A549 (cell line): ENCODE measurements at regions not wholly inside any gene's neighbourhood (a gene's known extent, or its start where the extent isn't known, plus 50 kb on each side); places are given as distances from the start of the nearest gene placed in this dataset.

Experiments
- ATAC-seq, 2 experiments: fragments of 200-7000 bp in 1 of 2; fragments of >200 bp in 1 of 2; cut with Nextera tagmentation in 1 of 2; cut with Tn5 transposase in 1 of 2; 3 replicates each; pipeline versions ENCODE4 v1.8.0 to v1.9.1; 2018 to 2020; ENCODE audit warnings: mild to moderate bottlenecking in 1 of 2, moderate library complexity in 1 of 2
- CTCF ChIA-PET: fragments of 300-600 bp; sonication (Branson Sonifier 250); formaldehyde crosslinking; extraction: SDS; loops from one replicate; lab custom pipeline; 2021; ENCODE audit warnings: antibody characterized with exemption, inconsistent platforms; lab: Yijun Ruan, JAX
- POLR2A ChIA-PET: fragments of 350-600 bp; formaldehyde crosslinking; extraction: SDS; loops from one replicate; lab custom pipeline; 2021; ENCODE audit warnings: antibody characterized with exemption, inconsistent platforms; lab: Yijun Ruan, JAX
- DNase-seq, 2 experiments: peaks; one replicate each; pipeline versions ENCODE4 v3.0.0 to v3.0.0-alpha.2; 2011 to 2016; ENCODE audit warnings: low read depth in 1 of 2, low spot score in 1 of 2
- FAIRE-seq: peaks from 2 replicates; lab custom pipeline; 2011; peaks lifted over from hg19 to GRCh38; lab: Jason Lieb, UNC
- H3K27ac ChIP-seq, 2 experiments: fragments of >200 bp; sonication (Bioruptor Twin); formaldehyde crosslinking; 3 replicates each; pipeline ENCODE4 v1.5.1; 2016 to 2017
- H3K4me1 ChIP-seq: fragments of >200 bp; sonication (Bioruptor Twin); formaldehyde crosslinking; 3 replicates; pipeline ENCODE4 v1.6.1; 2016
- H3K4me2 ChIP-seq: fragments of >200 bp; sonication (Bioruptor Twin); formaldehyde crosslinking; 3 replicates; pipeline ENCODE4 v1.6.1; 2016
- H3K4me3 ChIP-seq: fragments of >200 bp; sonication (Bioruptor Twin); formaldehyde crosslinking; 3 replicates; pipeline ENCODE4 v1.5.1; 2016
- H3K9me3 ChIP-seq: fragments of >200 bp; sonication (Bioruptor Twin); formaldehyde crosslinking; 3 replicates; pipeline ENCODE4 v1.6.1; 2016
- BHLHE40 ChIP-seq: IDR thresholded peaks from 2 replicates; pipeline ENCODE4 v1.6.1; 2012; ENCODE audit warnings: low read depth, low read length, inconsistent platforms
- CBX2 ChIP-seq: fragments of 200-600 bp; sonication (generic); IDR thresholded peaks from 2 replicates; pipeline ENCODE4 v1.6.1; 2016; ENCODE audit warnings: low read depth, mild to moderate bottlenecking, borderline replicate concordance
- CBX8 ChIP-seq: fragments of 200-600 bp; sonication (generic); IDR thresholded peaks from 2 replicates; pipeline ENCODE4 v1.6.1; 2016
- CHD4 ChIP-seq: fragments of 200-600 bp; sonication (generic); IDR thresholded peaks from 2 replicates; pipeline ENCODE4 v1.6.1; 2016; ENCODE audit warnings: antibody characterized with exemption, mild to moderate bottlenecking, borderline replicate concordance
- EP300 ChIP-seq, 2 experiments: fragments of >200 bp; sonication (Bioruptor Twin); formaldehyde crosslinking; IDR thresholded peaks; 2 replicates in 1 of 2; 3 replicates in 1 of 2; pipeline ENCODE4 v1.6.1; 2016 to 2017
- HDAC2 ChIP-seq: fragments of 200-600 bp; sonication (generic); IDR thresholded peaks from 2 replicates; pipeline ENCODE4 v1.6.1; 2016
- JUNB ChIP-seq: fragments of >200 bp; sonication (Bioruptor Twin); formaldehyde crosslinking; IDR thresholded peaks from 2 replicates; pipeline ENCODE4 v1.6.1; 2016
- KDM1A ChIP-seq: fragments of 200-600 bp; sonication (generic); IDR thresholded peaks from 2 replicates; pipeline ENCODE4 v1.6.1; 2016; ENCODE audit warnings: low read depth, mild to moderate bottlenecking
- MAFK ChIP-seq: fragments of 450-650 bp; IDR thresholded peaks from 2 replicates; pipeline ENCODE4 v1.6.1; 2014; ENCODE audit not compliant: partially characterized antibody
- MAZ ChIP-seq: fragments of 150-350 bp; IDR thresholded peaks from 2 replicates; pipeline ENCODE4 v1.6.1; 2014; ENCODE audit warnings: antibody characterized with exemption, low read depth, low read length, borderline replicate concordance
- NR3C1 ChIP-seq: fragments of >200 bp; sonication (Bioruptor Twin); formaldehyde crosslinking; IDR thresholded peaks from 3 replicates; pipeline ENCODE4 v1.6.1; 2017
- PHF8 ChIP-seq: fragments of 200-600 bp; sonication (generic); IDR thresholded peaks from 2 replicates; pipeline ENCODE4 v1.6.1; 2016; ENCODE audit warnings: low read depth, mild to moderate bottlenecking, antibody characterized with exemption, moderate library complexity, borderline replicate concordance
- POLR2A ChIP-seq: IDR thresholded peaks from 2 replicates; pipeline ENCODE4 v1.6.1; 2012; ENCODE audit warnings: mild to moderate bottlenecking, low read length
- RAD21 ChIP-seq, 2 experiments: fragments of >200 bp in 1 of 2; sonication (Bioruptor Twin) in 1 of 2; formaldehyde crosslinking in 1 of 2; IDR thresholded peaks in 1 of 2; conservative IDR thresholded peaks in 1 of 2; 2 replicates in 1 of 2; 3 replicates in 1 of 2; pipeline ENCODE4 v1.6.1; 2012 to 2018; ENCODE audit warnings: inconsistent platforms in 1 of 2
- RARB ChIP-seq: fragments of 250-450 bp; sonication (Bioruptor Pico); IDR thresholded peaks from 2 replicates; pipeline ENCODE4 v1.8.0; 2021; ENCODE audit warnings: mild to moderate bottlenecking, moderate library complexity
- RCOR1 ChIP-seq: fragments of 150-350 bp; IDR thresholded peaks from 2 replicates; pipeline ENCODE4 v1.6.1; 2014; ENCODE audit warnings: antibody characterized with exemption, low read length, low read depth
- RFX5 ChIP-seq: fragments of 450-650 bp; IDR thresholded peaks from 2 replicates; pipeline ENCODE4 v1.7.1; 2014; ENCODE audit warnings: antibody characterized with exemption, mild to moderate bottlenecking, moderate library complexity
- SMC3 ChIP-seq: fragments of >200 bp; sonication (Bioruptor Twin); formaldehyde crosslinking; IDR thresholded peaks from 3 replicates; pipeline ENCODE4 v1.6.1; 2018; ENCODE audit warnings: inconsistent platforms
- SREBF2 ChIP-seq: fragments of 450-650 bp; IDR thresholded peaks from 2 replicates; pipeline ENCODE4 v1.6.1; 2014; ENCODE audit warnings: mild to moderate bottlenecking, moderate library complexity
- TFCP2L1 ChIP-seq: fragments of 250-450 bp; sonication (Bioruptor Pico); IDR thresholded peaks from 2 replicates; pipeline ENCODE4 v1.5.0; 2021; ENCODE audit warnings: mild to moderate bottlenecking
- ZC3H11A ChIP-seq: fragments of 450-650 bp; IDR thresholded peaks from 2 replicates; pipeline ENCODE4 v1.6.1; 2014; ENCODE audit warnings: antibody characterized with exemption, mild to moderate bottlenecking
- ZSCAN20 ChIP-seq: fragments of 250-450 bp; sonication (Bioruptor Pico); IDR thresholded peaks from 2 replicates; pipeline ENCODE4 v1.8.0; 2022; ENCODE audit warnings: mild to moderate bottlenecking, moderate library complexity
- WGBS: methylation state at CpG from one replicate; pipeline ENCODE4 v1.1.6; 2017; ENCODE audit errors: missing lambda C conversion rate; 5-methylcytosine and 5-hydroxymethylcytosine counted together
- TF ChIP-seq, protein P1 (sequence below): fragments of 250-450 bp; sonication (Bioruptor Pico); IDR thresholded peaks from 2 replicates; pipeline ENCODE4 v1.5.0; 2020; ENCODE audit warnings: low read depth, mild to moderate bottlenecking, moderate library complexity
- TF ChIP-seq, protein P2 (sequence below): fragments of 150-350 bp; IDR thresholded peaks from 2 replicates; pipeline ENCODE4 v1.6.1; 2014; ENCODE audit warnings: low read depth, mild to moderate bottlenecking, low read length
- TF ChIP-seq, protein P3 (sequence below): IDR thresholded peaks from 2 replicates; pipeline ENCODE4 v1.6.1; 2012
- TF ChIP-seq, protein P4 (sequence below): fragments of >200 bp; sonication (Bioruptor Twin); formaldehyde crosslinking; IDR thresholded peaks from 3 replicates; pipeline ENCODE4 v1.6.1; 2016
- TF ChIP-seq, protein P5 (sequence below): fragments of 200-600 bp; sonication (generic); IDR thresholded peaks from 2 replicates; pipeline ENCODE4 v1.6.1; 2016; ENCODE audit warnings: antibody characterized with exemption, mild to moderate bottlenecking, moderate library complexity

DNA sequence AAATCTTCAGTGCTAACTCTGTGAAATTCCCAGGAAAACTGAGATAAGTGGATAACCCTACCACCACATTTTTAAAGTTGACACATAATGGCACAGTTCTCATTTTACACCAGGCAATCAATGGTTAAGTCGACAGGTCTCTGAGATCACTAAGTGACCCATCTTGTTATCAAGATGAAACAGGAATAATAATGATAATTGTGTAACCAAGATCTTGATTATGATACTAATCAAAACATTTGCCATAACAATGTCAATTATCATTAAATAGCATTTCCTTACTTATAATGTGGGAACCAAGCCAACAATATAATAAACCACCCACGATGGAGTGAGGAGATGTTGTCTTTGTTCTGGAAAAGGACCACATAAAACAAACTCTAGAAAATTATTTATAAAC lies 541.6 kb downstream of the TFAP2B start:
- ATAC-seq (no peak), FAIRE-seq (no peak), DNase-seq (no peak)
- ChIA-PET CTCF (no interaction called here), POLR2A (no interaction called here)
- no peak overlapping the region for H3K4me2 ChIP-seq
- WGBS, result 0% methylated on average over 2 of the region's 2 CpGs
- no peaks in the 10 kb centered on the region for H3K9me3 ChIP-seq
- TF ChIP-seq CHD4, result no peak
- TF ChIP-seq KDM1A, result no peak
- TF ChIP-seq EP300 (IDR thresholded peaks at IDR 0.05), result no peak
- no peak for TF ChIP-seq RCOR1
- TF ChIP-seq ZC3H11A, result no peak
- no peak for TF ChIP-seq JUNB
- TF ChIP-seq, protein P1, sequence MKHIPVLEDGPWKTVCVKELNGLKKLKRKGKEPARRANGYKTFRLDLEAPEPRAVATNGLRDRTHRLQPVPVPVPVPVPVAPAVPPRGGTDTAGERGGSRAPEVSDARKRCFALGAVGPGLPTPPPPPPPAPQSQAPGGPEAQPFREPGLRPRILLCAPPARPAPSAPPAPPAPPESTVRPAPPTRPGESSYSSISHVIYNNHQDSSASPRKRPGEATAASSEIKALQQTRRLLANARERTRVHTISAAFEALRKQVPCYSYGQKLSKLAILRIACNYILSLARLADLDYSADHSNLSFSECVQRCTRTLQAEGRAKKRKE (CRISPR knock-in tag), result no peak
- no peak for TF ChIP-seq RARB (CRISPR knock-in tag)
- TF ChIP-seq, protein P2, sequence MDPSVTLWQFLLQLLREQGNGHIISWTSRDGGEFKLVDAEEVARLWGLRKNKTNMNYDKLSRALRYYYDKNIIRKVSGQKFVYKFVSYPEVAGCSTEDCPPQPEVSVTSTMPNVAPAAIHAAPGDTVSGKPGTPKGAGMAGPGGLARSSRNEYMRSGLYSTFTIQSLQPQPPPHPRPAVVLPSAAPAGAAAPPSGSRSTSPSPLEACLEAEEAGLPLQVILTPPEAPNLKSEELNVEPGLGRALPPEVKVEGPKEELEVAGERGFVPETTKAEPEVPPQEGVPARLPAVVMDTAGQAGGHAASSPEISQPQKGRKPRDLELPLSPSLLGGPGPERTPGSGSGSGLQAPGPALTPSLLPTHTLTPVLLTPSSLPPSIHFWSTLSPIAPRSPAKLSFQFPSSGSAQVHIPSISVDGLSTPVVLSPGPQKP, result no peak
- TF ChIP-seq SMC3, result no peak
- no peak for TF ChIP-seq CBX2
- TF ChIP-seq ZSCAN20, result no peak
- TF ChIP-seq, protein P3, sequence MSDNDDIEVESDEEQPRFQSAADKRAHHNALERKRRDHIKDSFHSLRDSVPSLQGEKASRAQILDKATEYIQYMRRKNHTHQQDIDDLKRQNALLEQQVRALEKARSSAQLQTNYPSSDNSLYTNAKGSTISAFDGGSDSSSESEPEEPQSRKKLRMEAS, result no peak
- TF ChIP-seq, protein P4, sequence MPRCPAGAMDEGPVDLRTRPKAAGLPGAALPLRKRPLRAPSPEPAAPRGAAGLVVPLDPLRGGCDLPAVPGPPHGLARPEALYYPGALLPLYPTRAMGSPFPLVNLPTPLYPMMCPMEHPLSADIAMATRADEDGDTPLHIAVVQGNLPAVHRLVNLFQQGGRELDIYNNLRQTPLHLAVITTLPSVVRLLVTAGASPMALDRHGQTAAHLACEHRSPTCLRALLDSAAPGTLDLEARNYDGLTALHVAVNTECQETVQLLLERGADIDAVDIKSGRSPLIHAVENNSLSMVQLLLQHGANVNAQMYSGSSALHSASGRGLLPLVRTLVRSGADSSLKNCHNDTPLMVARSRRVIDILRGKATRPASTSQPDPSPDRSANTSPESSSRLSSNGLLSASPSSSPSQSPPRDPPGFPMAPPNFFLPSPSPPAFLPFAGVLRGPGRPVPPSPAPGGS, result no peak
- no peak for TF ChIP-seq HDAC2
- TF ChIP-seq NR3C1, result no peak
- no peak for TF ChIP-seq PHF8
- no peaks in the 10 kb centered on the region for H3K4me1 ChIP-seq
- no peak overlapping the region for H3K27ac ChIP-seq
- no peak overlapping the region for H3K4me3 ChIP-seq

DNA sequence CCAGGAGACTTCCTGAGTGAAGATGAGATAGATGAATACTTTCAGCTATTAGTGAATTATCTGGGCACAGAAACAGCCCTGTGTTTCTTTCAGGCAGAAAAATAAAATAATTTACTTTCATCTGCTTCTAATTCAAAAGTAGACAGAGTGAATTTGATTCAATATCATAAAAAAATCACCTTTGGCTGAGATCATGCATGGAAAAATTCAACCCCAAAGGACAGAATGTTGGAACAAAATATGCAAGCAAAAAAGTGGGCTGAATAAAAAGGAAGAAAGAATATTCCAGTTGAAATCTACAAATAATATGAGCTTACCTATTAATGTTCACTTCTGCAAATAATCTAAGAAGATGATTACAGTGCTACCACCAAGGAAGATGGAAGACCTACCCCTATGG lies 546.9 kb downstream of the TFAP2B start:
- no peak overlapping the region for H3K4me3 ChIP-seq
- DNase-seq, result no peak
- H3K4me2 ChIP-seq, result no peak overlapping the region
- CTCF ChIA-PET, result no interaction called here
- H3K9me3 ChIP-seq, result no peaks in the 10 kb centered on the region
- no peak for FAIRE-seq
- ATAC-seq, result no peak
- POLR2A ChIA-PET, result no interaction called here
- TF ChIP-seq MAFK (no peak), RAD21 (conservative IDR thresholded peaks at IDR 0.05 in 1 of 2, IDR thresholded peaks at IDR 0.05 in 1 of 2) (no peak), ZC3H11A (no peak), KDM1A (no peak), CBX8 (no peak), NR3C1 (no peak), POLR2A (no peak), MAZ (no peak), RFX5 (no peak), BHLHE40 (no peak), JUNB (no peak), TFCP2L1 (CRISPR knock-in tag) (no peak), SREBF2 (no peak)
- TF ChIP-seq, protein P1 (CRISPR knock-in tag), result no peak
- TF ChIP-seq, protein P4, result no peak
- TF ChIP-seq, protein P5, sequence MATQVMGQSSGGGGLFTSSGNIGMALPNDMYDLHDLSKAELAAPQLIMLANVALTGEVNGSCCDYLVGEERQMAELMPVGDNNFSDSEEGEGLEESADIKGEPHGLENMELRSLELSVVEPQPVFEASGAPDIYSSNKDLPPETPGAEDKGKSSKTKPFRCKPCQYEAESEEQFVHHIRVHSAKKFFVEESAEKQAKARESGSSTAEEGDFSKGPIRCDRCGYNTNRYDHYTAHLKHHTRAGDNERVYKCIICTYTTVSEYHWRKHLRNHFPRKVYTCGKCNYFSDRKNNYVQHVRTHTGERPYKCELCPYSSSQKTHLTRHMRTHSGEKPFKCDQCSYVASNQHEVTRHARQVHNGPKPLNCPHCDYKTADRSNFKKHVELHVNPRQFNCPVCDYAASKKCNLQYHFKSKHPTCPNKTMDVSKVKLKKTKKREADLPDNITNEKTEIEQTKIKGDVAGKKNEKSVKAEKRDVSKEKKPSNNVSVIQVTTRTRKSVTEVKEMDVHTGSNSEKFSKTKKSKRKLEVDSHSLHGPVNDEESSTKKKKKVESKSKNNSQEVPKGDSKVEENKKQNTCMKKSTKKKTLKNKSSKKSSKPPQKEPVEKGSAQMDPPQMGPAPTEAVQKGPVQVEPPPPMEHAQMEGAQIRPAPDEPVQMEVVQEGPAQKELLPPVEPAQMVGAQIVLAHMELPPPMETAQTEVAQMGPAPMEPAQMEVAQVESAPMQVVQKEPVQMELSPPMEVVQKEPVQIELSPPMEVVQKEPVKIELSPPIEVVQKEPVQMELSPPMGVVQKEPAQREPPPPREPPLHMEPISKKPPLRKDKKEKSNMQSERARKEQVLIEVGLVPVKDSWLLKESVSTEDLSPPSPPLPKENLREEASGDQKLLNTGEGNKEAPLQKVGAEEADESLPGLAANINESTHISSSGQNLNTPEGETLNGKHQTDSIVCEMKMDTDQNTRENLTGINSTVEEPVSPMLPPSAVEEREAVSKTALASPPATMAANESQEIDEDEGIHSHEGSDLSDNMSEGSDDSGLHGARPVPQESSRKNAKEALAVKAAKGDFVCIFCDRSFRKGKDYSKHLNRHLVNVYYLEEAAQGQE, result no peak
- H3K4me1 ChIP-seq, result no peaks in the 10 kb centered on the region
- no peak overlapping the region for H3K27ac ChIP-seq
